ENCODE measurements at regions not wholly inside any gene's neighbourhood (a gene's known extent, or its start where the extent isn't known, plus 50 kb on each side); places are given as distances from the start of the nearest gene placed in this dataset.

DNA sequence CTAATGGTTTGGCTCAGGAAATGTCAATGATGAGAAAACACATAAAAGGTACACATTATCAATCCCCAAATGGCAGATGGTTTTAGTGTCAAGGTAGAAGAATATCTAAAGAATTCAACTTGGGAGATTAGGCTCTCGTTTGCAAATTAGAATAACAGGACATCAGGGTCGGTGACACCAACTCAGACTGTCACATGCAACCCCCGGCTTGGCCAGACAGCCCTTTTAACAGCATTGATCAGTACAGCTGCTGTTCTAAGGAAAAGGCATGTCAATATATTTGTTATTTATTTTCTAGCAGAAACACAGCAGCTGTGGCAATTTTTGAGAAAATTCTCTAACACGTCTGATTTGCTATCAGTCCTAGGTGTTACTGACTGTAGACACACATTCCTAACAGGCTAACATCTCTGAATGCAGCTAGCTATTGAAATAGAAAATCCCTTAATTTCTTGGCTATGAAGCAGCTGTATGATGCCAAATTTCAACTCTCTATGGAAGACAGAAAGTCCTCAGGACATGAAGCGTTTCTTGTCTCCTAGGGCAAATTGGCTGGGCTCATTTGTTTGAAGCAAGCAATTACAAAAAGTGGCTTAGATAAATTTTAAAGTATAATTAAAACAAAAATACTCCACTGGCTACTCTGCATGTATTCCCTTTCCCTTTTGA lies 269.0 kb upstream of the CXXC4 start:
- in situ Hi-C loops (cut with MboI; ENCODE audit: low sequenced_read_pairs): no loop called here

DNA sequence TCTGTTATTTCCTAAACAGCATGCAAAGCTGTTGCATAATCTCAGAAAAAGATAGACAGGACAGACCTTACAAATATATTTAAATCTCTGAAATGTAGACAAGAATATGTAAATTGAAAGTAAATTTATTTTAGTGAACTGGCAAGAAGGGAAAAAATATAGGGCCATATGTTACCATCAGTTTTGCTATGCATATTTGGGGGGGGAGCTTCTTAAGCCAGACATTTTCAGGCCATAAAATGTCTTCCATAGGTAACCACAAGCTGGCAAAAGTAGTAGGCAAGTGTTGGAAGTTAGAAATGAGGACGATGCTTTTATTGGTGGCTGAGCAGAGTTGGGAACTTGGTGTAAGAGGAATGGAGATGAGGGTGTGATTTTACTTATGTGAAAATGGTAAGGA lies 272.0 kb upstream of the CXXC4 start:
- in situ Hi-C loops (cut with MboI; ENCODE audit: low sequenced_read_pairs): no loop called here

- in situ Hi-C loops (cut with MboI; ENCODE audit: low sequenced_read_pairs): no loop called here
Observed at GRCh38 chr4:104772849-104773248, 278.2 kb upstream of the CXXC4 start.

DNA sequence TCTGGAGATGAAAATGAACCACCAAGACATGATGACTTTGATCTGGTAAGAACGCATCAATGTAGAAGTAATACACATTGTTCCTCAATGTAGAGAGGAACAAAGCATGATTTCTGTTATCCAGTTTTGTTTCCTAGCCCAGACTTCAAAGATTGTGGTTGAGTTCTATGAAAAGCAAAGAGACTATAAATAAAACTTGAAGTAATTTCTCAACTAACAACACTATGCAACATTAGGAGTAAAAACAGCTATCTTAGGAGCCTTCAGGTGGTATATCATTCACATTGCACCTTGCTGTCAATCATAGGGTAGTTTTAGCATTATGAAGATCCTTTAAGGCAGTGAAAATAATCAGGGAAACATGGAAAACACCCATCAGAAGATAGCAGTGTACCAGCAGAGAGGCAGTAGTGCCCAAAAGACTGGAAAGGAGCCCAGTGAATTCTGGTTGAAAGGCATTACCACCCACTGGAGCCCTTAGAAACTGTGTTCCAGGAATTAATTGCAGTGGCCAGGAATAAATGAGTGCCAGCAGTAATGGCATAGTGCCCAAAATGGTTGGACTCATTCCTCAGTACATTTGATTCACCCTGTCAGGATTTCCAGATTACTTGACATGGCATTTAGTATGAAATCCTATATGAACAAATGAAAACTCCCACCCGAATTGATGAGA lies 300.7 kb upstream of the CXXC4 start:
- in situ Hi-C loops (cut with MboI; ENCODE audit: low sequenced_read_pairs): no loop called here

DNA sequence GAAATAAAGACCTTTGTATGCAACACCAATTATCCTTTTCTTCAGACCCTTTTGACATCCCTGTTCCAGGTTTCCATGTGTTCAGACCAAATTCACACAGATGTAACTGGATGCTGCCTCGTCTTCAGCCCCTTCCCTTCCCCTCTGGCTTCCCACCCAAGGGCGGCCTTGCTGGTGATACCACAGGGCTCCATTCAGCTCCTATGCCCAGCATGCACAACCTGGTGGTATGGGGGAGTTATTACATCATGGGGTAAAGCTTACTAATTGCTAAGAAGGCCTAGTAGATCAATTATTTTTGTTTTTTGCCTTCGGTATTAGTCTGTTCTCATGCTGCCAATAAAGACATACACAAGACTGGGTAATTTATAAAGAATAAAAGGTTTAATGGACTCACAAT lies 317.0 kb upstream of the CXXC4 start:
- in situ Hi-C loops (cut with MboI; ENCODE audit: low sequenced_read_pairs): no loop called here

GRCh38 chr4:104815665-104816064 lies 321.0 kb upstream of the CXXC4 start:
- in situ Hi-C loops (cut with MboI; ENCODE audit: low sequenced_read_pairs): no loop called here

GRCh38 chr4:104818579-104818978 lies 323.9 kb upstream of the CXXC4 start:
- in situ Hi-C loops (cut with MboI; ENCODE audit: low sequenced_read_pairs): no loop called here

- in situ Hi-C loops (cut with MboI; ENCODE audit: low sequenced_read_pairs): no loop called here
Observed at GRCh38 chr4:104826171-104826570, 320.5 kb upstream of the TET2 start.

GRCh38 chr4:104829761-104830160 lies 316.9 kb upstream of the TET2 start:
- in situ Hi-C loops (cut with MboI; ENCODE audit: low sequenced_read_pairs): no loop called here

DNA sequence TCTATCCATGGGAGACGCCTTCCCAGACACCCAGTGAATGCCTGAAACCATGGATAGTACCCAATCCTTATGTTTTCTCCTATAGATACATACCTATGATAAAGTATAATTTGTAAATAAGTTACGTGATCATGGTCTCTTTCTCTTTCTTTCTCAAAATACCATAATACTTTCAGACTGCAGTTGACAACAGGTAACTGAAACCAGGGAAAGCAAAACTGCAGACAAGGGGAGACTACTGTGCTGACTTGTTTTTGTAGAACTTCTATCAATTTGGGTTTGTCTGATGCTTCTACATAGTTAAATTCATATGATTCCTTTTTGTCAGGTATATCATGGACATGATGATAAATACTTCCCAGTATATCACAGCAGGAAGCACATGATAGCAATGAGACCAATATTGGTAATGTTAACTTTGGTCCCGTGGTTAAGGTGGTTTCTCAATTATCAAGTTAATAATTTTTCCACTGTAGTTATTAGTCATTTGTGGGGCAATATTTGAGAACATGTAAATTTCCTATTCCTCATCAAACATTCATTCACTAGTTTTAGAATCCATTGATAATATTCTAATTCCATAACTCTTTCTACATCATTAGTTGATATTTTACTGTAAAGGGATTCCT lies 298.0 kb upstream of the TET2 start:
- in situ Hi-C loops (cut with MboI; ENCODE audit: low sequenced_read_pairs): no loop called here

DNA sequence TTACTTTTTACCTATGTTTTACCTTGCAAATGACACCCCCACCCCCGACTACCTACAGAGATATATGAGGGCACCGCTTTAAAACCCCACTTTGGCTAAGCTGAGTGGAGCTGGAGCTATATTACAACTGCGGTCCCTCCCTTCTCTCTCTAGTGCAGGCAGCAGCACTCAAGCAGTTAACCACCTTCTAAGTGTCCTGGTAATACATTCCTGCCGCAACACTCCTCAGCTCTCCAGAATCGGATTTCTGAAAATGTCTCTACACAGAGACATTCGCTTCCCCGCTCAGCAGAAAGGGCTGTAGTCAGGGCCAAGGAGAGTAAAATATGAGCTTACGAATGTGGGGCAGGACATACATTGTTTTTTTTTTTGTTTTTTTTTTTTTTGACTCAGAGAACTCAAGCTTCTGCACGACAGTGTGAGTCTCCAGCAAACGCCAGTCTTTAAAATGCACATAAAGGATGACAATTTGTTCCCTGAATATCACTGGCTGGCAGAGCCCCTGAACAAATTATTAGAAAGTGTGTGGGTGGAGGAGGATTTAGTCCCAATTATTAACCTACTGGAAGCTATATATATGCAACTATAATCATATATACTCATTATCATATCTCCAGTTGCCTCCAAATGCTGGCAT lies 287.0 kb upstream of the TET2 start:
- in situ Hi-C loops (cut with MboI; ENCODE audit: low sequenced_read_pairs): loop anchor here (25.0 kb wide), 1 partner anchor 797 kb away; no protein-coding TSS in a partner anchor

GRCh38 chr4:104860238-104861123 lies 286.2 kb upstream of the TET2 start:
- in situ Hi-C loops (cut with MboI; ENCODE audit: low sequenced_read_pairs): loop anchor here (25.0 kb wide), 1 partner anchor 798 kb away; no protein-coding TSS in a partner anchor

DNA sequence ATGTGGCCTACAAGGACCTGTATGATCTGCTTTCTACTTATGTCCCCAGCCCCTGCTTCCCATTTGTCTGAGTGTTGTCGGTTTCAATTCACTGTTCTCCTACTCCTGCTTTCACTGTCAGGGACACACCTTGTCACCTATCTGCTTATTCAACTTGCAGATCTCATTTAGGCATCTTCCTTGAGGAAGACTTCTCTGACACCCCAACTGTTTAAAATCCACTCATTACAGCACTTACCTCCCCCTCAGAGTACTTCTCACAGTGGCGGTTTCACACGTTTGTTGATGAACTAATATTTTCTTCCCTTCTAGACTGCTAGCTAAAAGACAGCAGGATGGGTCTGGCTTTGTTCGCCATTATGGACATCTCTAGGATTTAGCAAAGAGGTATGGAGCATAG lies 279.9 kb upstream of the TET2 start:
- in situ Hi-C loops (cut with MboI; ENCODE audit: low sequenced_read_pairs): loop anchor here (25.0 kb wide), 1 partner anchor 805 kb away; no protein-coding TSS in a partner anchor

- in situ Hi-C loops (cut with MboI; ENCODE audit: low sequenced_read_pairs): loop anchor here (25.0 kb wide), 1 partner anchor 806 kb away; no protein-coding TSS in a partner anchor
Observed at GRCh38 chr4:104868533-104868932, 278.1 kb upstream of the TET2 start.

- in situ Hi-C loops (cut with MboI; ENCODE audit: low sequenced_read_pairs): loop anchor here (25.0 kb wide), 1 partner anchor 807 kb away; no protein-coding TSS in a partner anchor
Observed at GRCh38 chr4:104868958-104869357, 277.7 kb upstream of the TET2 start.

- in situ Hi-C loops (cut with MboI; ENCODE audit: low sequenced_read_pairs): loop anchor here (25.0 kb wide), 1 partner anchor 808 kb away; no protein-coding TSS in a partner anchor
Observed at GRCh38 chr4:104869831-104870230, 276.8 kb upstream of the TET2 start.

DNA sequence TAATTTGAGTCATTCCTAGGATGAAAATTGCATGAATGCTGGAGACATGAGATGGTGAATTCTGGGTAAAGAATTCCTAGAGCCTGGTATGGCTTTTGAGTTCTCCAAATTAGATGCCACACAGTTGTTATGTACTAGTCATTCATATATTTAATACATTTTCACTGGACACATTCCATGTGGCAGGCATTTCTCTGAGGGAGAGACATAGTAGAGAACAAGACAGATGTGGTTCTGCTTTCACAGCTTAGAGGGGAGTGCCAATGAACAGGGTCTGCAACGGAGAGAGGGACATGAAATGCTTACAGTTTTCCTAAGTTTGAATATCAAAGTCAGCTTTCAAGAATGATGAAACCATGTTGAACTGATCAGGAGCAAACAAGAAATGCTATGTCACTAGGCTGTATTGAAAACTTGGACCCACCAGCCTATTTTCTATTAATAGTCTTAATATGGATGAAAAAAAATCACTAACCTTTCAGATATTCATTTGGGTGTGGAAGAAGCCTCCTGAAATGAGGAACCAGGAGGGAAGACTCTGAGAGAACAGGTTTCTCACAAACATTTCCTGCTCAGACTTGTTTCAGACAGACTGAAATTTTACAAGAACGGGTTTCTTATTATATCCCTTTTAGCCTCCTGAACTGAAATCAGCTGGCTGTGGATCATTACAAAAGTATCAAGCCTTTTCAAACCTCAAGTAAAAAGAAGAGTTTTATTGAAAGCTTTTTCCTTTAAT lies 276.0 kb upstream of the TET2 start:
- in situ Hi-C loops (cut with MboI; ENCODE audit: low sequenced_read_pairs): loop anchor here (25.0 kb wide), 1 partner anchor 808 kb away; no protein-coding TSS in a partner anchor

DNA sequence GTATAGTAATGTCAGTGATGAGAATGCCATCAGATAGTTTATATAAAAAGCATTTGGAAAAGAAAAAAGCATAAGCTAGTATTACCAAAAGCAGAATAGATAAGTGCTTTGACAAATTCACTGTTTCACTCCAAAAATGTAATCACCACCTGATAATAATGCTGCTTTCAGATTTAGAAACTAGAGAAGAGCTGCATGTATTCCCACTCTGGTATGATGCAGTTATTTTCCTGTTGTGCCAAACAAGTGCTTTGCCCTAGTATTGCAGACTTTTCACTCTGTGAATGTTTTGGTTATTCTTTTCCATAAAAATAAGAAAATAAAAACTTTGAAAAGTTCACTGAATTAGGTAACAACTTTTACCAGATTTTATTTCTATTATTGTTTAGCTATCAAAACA lies 267.7 kb upstream of the TET2 start:
- in situ Hi-C loops (cut with MboI; ENCODE audit: low sequenced_read_pairs): no loop called here

GRCh38 chr4:104879367-104879766 lies 267.3 kb upstream of the TET2 start:
- in situ Hi-C loops (cut with MboI; ENCODE audit: low sequenced_read_pairs): no loop called here

- in situ Hi-C loops (cut with MboI; ENCODE audit: low sequenced_read_pairs): no loop called here
Observed at GRCh38 chr4:104879854-104880253, 266.8 kb upstream of the TET2 start.
